Astrocyte of the cerebellum (primary cell): ENCODE measurements at regions not wholly inside any gene's neighbourhood (a gene's known extent, or its start where the extent isn't known, plus 50 kb on each side); places are given as distances from the start of the nearest gene placed in this dataset.
A peak's percentile ranks its signal among the peaks of the same experiment; 100 is the strongest.

ENCODE experiments used
- DNase-seq: peaks from one replicate; pipeline ENCODE4 v3.0.0-alpha.2; 2011; ENCODE audit warnings: low read depth
- H3K4me3 ChIP-seq: 2 replicates; pipeline ENCODE4 v1.5.1; 2011; ENCODE audit warnings: mild to moderate bottlenecking, low read depth, low read length, moderate library complexity
- in situ Hi-C: cut with HindIII; loops from 2 replicates; pipeline ENCODE4 v1.10.0; 2017; ENCODE audit warnings: low sequenced_read_pairs
- TF ChIP-seq, protein P1 (sequence below): IDR thresholded peaks from 2 replicates; pipeline ENCODE4 v1.5.1; 2012; ENCODE audit warnings: low read length, low read depth, moderate library complexity, mild to moderate bottlenecking; ENCODE audit errors: missing control alignments

DNA sequence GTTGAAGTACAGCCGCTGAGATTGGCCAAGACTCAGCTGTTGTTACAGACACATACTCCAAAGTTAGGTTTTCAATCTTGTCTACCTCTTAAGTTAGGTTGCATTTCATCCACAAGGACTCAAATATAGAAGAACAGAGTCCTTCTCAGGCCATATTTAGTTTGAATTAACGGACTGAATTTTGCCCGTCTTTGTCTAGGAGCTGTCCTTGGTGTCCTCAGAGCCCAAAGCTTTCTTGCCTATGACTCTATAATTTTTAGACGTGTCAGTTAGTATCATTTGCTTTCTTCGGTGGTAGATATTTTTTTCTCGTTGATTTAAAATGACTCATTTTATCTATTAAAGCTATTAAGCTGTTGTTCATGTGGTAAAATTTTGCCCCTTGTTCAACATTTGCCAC is 403.2 kb downstream of the HS3ST3B1 start:
- TF ChIP-seq, protein P1, sequence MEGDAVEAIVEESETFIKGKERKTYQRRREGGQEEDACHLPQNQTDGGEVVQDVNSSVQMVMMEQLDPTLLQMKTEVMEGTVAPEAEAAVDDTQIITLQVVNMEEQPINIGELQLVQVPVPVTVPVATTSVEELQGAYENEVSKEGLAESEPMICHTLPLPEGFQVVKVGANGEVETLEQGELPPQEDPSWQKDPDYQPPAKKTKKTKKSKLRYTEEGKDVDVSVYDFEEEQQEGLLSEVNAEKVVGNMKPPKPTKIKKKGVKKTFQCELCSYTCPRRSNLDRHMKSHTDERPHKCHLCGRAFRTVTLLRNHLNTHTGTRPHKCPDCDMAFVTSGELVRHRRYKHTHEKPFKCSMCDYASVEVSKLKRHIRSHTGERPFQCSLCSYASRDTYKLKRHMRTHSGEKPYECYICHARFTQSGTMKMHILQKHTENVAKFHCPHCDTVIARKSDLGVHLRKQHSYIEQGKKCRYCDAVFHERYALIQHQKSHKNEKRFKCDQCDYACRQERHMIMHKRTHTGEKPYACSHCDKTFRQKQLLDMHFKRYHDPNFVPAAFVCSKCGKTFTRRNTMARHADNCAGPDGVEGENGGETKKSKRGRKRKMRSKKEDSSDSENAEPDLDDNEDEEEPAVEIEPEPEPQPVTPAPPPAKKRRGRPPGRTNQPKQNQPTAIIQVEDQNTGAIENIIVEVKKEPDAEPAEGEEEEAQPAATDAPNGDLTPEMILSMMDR = no peak
- H3K4me3 ChIP-seq = no peak overlapping the region
- in situ Hi-C loops = loop anchor here (5.0 kb wide), 1 partner anchor 33 kb away; no protein-coding TSS in a partner anchor
- no peak for DNase-seq

DNA sequence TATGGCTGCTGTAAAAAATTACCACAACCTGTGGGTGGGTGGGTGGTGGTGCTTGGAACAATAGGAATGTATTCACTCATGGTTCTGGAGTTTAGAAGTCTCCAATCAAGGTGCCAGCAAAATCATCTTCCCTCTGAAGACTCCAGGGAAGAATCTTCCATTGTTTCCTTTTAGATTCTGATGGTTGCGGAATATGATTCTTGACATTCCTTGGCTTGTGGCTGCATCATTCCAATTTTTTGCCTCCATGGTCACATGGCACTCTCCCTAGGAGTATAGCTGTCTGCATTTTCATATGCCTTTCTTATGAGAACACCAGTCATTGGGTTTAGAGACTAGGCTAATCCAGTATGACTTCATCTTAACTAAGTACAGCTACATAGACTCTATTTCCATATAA is 401.0 kb downstream of the HS3ST3B1 start:
- no peak for DNase-seq
- in situ Hi-C loops = loop anchor here (5.0 kb wide), 1 partner anchor 35 kb away; no protein-coding TSS in a partner anchor
- TF ChIP-seq, protein P1 = no peak
- H3K4me3 ChIP-seq = no peak overlapping the region

DNA sequence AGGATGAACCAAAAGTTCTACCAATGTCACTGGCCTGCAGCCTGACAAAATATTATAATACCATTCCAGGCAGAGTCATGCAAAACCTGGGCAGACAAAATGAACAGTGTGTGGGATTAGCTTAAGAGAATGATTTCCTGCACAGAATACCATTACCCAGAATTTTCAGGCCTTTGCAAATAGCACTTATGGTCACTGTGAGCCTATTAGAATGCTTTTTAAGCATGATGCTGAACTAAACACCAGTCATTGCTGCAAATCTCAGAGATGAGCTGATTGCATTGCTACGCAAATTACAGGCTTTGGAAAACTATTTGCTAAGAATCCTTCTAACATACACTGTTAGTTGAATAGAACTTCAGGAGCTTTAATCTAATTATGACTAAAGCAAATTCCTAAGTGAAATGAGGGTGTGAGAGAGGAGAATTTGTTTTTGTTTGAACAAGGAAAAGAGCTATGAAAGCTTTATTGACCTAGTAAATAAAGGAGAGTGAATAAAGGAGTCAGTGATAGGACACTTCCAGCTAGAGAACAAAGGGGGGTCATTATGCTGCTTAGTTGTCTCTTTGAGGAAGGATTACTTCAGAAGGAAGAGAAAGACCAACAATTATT is 398.8 kb downstream of the HS3ST3B1 start:
- TF ChIP-seq, protein P1 = no peak
- DNase-seq = no peak
- no peak overlapping the region for H3K4me3 ChIP-seq
- in situ Hi-C loops = loop anchor here (5.0 kb wide), 1 partner anchor 38 kb away; no protein-coding TSS in a partner anchor

DNA sequence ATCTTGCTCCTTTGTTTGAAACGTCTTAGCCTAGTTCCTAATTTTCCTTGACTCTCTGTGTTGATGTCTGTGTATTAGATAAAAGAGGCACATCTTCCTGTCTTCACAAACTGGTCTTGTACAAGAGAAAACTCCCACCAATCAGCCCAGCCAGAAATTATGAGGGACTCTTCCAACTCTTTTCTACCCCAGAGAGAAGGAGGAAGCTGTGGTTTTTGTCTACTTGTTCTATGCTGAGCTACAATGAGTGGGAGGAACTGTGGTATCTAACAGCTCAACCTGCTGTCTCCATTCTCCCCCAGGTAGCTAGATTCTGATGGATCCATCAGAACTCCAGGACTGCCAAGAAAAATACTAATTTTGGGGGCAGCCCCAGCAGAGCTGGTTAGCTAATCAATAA is 392.5 kb downstream of the HS3ST3B1 start:
- TF ChIP-seq, protein P1 = no peak
- no peak overlapping the region for H3K4me3 ChIP-seq
- DNase-seq = no peak
- in situ Hi-C loops = no loop called here

DNA sequence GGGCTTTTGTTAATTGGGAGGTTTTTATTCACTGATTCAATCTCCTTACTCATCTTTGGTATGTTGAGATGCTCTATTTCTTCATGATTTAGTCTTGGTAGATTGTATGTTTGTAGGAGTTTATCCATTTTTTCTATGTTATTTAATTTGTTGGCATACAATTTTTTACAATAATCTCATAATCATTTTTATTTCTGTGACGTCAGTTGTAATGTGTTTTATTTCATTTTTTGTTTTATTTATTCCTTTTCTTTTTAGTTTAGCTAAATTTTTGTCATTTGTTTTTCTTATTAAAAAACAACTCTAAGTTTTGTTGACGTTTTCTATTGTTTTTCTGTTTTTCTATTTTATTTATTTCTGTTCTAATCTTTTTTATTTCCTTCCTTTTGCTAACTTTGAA is 389.8 kb downstream of the HS3ST3B1 start:
- no peak overlapping the region for H3K4me3 ChIP-seq
- TF ChIP-seq, protein P1 = no peak
- in situ Hi-C loops = no loop called here

DNA sequence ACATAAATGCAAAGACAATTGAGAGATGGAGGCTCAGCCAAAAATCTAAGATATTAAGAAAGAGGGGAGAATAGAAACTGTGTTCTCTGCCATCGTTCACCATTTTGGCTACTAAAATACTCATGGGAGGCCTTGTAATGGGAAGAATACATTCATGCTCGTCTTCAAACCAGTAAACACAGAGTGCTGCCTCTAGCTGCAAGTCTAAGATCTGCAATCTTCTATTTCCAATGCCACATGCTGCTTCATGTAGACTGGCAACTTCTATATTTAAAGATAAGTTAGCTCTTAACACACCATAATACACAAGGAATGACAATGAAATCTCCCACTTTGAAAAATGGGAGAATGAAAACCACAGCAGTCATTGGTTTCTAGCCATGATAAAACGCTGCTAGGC is 387.3 kb downstream of the HS3ST3B1 start:
- no peak for DNase-seq
- TF ChIP-seq, protein P1 = no peak
- in situ Hi-C loops = no loop called here
- no peak overlapping the region for H3K4me3 ChIP-seq

More for the DNA sequence above, 389.8 kb downstream of the HS3ST3B1 start:
- no peak for DNase-seq

DNA sequence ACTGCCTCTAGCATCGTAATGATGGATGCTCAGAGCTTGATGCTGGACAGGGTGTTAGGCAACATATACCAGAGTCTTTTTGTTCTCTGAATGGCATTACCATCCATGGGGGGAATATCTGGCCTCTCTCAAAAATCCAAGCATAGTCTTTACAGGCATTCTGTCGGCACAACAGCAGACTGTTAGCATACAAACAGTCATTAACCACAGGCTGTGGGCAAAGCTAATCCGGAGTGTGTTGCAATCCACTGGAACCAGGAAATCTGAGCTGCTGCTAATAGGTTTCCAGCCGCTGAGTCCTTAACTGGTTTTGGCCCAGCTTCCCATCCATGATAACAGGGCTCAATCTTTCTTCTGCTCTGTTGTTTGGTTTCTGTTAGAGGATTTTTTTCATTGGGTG is 371.9 kb downstream of the HS3ST3B1 start:
- in situ Hi-C loops = no loop called here
- DNase-seq = peak; percentile 19
- no peak overlapping the region for H3K4me3 ChIP-seq
- TF ChIP-seq, protein P1 = no peak
